Stimulated activated CD4-positive, alpha-beta T cell treated with anti-CD3 and anti-CD28 coated beads, Interleukin-2, amount 100 ng/mL, for 48 hours (primary cell): ENCODE measurements at regions not wholly inside any gene's neighbourhood (a gene's known extent, or its start where the extent isn't known, plus 50 kb on each side); places are given as distances from the start of the nearest gene placed in this dataset.

Experiments used
- DNase-seq, 2 donors: peaks; one replicate each; pipeline ENCODE4 v3.0.0-alpha.2; 2020

DNA sequence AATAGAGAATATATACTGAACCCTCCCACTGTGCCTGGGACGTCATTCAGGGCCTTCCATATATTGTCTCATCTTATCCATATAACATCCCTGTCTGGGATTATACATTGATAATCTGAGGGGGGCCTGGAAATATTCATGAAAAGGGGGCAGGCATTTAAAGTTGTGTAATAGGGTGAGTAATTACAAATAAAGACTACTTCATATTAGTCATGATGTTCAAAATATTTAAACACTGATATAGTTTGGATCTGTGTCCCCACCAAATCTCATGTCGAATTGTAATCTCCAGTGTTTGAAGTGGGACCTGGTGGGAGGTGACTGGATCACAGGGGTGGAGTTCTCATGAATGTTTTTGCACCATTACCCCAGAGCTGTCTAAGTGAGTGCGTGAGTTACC, 97.8 kb downstream of the AQP9 start:
- no peak for DNase-seq

- DNase-seq: no peak
Observed at GRCh38 chr15:58240191-58240932, 102.2 kb downstream of the AQP9 start.

- no peak for DNase-seq
Observed at GRCh38 chr15:58241872-58242271, 103.7 kb downstream of the AQP9 start.

DNA sequence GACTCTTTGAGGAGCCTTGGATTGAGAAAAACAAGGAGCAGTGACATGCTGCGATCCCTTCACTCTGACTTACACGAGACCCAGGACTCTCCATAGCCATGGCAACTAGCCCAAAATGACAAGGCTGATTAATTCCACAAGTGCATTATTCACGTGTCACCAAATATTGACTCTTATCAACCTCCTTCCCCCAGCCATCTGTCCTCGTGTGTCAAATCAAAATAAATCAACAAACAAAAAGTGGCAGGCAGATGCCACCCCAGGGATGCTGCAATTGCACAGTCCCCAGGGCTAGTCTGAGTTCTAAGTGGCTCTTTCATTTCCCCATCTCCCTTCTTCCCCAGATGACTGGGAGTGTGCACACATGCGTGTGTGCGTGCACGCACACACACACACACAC, 104.9 kb downstream of the AQP9 start:
- DNase-seq: no peak

- no peak for DNase-seq
Observed at GRCh38 chr15:58244536-58244935, 106.4 kb downstream of the AQP9 start.

DNA sequence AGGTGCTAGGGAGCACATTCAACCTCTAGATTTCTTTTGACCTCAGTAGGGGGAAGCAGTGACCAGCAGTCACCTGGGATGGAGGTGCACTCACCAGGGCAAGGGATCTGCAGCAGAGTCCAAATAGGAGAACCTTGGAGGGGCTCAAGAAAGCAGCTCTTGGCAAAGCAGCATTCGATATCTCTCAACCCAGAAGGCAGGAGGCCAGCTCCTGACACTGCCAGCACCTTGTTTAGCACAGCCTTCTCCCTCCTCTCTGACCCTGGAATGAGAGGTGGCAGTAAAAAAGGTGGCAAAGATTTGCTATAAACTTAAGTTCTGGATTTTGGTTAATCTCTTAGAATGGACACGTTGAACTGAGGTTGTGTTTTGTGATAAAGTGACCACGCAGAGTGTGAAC, 107.9 kb downstream of the AQP9 start:
- DNase-seq: no peak

DNA sequence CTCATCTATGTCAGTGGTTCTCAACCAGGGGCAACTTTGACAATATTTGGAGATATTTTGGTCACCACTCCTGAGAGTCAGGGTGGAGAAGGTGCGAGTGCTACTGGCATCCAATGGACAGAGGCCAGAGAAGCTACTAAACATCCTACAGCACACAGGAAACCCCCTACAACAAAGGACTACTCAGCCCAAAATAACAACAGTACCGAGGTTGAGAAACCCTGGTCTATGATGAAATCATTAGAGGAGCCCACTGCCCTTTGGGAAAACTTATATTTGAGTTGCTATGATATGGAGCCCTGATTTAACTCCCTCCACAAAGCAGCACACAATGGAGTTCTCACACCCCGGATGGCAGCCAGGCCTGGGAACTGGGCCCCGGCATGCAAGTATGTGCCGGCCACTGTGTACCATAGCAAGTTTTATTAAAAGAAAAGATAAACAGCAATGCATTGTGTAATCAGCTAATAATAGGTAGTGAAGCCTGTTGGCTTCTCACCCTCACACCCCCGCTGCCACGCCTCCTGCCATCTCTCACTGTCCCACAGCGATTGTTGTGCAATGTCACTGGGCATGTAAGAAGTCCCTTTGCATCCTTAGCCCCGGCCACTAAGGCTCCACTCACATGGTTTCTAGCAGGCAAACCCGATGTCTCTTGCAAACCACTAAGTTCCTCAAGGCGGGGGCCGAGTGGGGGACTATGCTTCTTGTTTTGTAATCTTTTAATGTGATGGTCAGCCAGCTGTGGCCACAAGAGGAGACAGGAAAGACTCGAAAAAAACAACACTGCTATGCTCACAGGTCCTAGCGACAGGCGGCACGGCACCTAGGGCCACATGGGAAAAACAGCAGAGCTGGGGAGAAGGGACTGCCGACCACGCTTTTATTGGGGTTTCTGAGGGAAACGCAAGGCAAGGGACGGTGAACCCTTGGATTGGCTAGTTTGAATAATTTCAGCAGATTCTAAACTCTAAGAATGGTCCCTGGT, 110.0 kb downstream of the AQP9 start:
- no peak for DNase-seq

DNA sequence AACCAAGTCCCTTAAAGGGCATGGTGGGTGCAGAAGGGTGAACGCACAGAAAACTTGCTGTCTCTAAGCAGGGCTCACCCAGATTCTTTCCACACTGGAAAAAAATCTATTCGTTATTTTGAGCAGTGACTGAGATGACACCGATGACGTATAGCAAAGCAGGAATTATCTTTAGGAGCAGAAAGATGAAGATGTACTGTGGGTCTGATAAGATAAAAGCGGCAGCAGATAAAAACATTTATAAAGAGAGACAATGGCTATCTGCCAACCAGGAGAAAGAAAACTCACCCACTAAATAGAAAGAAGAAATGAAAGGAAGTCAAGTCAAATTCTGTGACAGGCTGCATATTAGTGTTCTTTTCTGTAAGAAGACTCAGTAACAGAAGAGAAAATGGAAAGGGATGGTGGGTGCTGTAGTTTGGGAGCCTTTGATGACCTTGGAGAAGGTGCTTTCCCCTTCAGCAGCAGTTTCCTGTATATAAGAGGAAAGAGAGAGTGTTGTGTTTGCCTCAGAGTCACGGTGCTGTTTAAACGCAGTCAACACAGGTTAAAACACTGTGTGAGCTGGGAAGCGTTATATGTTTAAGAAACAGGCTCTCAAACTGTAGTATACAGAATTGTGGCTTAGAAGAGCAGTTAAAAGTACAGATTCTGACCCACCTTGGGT, 111.6 kb downstream of the AQP9 start:
- no peak for DNase-seq

DNA sequence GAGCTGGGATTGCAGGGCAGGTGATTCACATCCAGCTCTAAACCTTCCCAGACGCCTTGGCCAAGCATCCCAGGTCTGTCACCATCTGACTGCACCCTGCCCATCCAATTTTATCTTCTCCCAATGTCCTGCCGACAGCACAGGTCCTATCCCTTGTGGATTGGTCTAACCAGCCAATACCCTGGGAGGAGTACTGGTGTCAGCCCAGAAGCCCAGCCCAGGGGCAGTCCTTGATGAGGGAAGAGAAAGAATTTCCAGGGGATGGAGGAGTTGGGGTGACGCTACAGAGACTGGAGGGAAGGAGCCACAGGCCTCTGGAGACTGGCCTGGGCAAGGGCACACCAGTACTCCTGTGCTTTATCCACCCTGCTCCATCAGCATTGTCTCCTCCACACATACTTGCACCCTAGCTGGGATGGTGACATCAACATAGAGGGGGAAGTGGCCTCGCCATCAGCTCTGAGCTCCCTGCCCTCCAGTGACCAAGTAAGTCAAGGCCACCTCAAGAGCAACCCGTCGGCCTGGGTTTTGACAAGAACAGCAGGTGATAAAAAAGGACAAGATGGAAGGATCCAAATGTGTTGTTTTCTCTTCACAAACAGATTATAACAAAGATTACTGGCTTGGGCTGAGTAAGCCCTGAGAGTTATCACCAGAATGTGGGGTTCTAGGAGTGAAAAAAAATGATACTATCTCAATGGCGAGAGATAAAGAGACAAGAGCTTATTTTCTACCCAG, 114.6 kb downstream of the AQP9 start:
- no peak for DNase-seq

- DNase-seq: no peak
Observed at GRCh38 chr15:58257776-58258325, 119.7 kb downstream of the AQP9 start.

DNA sequence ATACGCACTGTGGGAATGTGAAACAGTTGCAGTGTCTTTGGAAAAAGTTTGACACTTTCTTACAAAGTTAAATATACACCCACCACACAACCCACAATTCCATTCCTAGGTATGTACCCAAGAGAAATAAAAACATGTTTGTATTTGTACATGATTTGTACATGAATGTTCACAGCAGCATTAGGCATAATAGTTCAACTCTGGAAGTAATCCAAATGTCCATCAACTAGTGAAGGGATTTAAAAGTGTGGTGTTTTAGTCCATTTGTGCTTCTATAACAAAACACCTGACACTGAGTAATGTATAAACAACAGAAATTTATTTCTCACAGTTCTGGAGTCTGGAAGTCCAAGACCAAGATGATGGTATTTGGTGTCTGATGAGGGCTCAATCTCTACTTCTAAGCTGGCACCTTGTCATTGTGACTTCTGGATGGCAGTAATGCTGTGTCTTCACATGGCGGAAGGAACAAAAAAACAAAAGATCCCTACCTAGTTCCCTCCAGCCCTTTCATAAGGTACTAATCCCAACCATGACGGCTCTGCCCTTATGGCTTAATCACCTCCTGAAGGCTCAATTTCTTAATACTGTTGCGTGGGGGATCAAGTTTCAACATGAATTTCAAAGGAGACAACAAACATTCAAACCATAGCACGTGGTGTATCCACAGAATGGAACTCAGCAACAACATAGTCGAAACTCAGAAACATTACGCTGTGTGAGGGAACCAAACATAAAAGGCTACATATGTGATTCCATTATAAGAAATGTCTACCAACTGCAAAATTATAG, 120.5 kb downstream of the AQP9 start:
- no peak for DNase-seq

DNA sequence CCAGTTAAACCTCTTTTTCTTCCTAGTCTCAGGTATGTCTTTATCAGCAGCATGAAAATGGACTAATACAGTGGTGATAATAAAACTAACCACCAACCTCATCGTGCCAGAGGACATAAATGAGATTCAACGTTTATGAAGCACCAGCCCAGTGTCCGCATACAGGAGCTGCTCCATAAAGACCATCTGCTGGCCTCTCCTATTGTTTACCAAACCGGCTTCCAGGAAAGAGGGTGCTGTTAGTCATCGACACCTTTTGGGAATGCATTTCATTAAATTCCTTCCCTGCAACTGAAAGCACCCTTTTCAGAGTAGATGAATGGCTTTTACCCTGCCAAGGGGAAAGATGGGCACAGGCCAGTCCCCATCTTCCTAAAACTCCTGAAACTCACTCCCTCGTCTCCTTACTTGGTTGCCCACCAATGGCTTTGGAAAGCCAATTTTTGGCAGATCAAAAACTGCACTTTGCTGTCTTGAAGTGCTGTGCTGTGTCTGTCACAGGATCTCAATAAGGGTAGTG, 122.1 kb downstream of the AQP9 start:
- no peak for DNase-seq

DNA sequence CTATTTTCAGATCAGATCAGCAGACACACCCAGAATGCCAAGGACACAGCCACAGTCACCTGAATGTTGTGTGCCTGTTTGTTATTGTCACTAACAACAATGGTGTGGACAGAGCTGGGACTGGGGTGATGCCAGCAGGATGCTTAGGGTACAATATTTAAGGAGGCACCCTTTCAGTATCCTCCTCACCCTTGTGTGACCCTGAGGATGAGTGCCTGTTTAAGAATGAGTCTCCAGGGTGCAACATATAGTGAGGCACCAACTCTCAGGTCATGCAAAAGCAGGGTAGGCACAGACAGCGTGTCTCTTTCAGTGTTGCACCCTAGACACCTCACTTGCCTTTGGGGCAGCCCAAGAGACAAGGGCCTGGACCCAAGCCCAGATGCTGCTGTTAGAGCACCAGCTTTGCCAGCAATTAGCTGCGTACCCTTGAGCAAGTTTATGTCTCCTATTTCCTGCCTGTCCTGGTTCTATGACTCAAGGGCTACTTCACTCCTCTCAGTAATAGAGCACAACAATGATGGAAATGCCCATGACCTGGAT, 122.6 kb downstream of the AQP9 start:
- DNase-seq: no peak

DNA sequence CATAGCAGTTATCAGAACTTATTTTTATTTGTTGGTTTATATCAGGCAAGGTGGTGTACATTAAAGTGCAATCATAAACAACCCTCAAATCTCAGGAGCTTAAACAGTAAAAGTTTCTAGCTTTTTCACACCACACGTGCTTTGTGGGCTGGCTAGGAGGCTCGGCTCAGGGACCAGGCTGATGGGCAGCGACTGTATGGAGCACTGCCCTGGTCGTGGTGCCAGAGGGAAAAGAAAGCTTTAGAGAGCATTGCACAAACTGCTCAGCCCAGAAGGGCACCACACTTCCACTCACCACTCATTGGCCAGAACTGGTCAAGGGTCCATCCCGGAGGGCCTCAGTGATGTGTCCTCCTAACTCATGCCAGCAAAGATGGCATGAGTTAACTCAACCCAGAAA, 123.2 kb downstream of the AQP9 start:
- DNase-seq: no peak

DNA sequence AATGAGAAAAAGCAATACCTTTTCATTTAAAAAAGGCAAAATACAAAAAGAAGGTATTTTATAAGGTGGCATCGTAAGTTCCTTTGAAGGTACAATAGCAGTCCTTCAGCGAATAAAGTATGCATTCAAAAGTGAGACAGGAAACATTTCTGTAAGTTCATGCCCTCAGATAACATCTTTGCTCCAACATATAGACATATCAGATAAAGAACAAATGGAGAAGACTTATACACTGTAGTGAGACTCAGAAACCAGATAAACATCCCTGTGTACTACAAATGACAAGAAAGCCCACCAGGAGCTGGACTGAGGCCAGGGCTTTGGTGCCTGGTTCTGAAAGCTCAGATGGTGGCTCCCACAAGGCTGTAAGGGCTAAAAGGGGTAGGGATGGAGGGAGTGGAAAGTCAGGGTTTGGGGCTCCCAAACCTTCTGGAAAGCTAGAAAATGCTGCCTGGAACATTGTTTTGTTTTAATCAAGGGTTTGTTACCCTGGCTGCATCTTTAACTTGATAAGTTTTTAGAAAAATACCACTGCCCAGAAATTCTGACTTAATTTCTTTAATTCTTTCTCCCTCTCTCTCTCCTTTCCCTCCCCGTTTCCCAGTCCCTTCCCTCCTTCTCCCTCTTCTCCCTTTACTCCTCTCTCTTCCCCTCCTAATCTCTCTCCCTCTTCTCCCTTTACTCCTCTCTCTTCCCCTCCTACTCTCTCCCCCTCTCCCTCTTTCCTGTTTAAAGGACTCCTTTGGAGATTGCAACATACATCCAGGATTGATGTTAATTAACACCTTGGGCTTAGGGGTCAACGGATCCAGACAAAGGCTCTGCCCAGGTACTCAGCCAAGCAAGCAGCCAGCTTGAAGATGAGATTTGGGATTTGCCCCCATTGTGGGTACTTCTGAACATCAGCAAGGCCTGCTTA, 126.1 kb downstream of the AQP9 start:
- DNase-seq: no peak

- DNase-seq: no peak
Observed at GRCh38 chr15:58267051-58267450, 128.9 kb downstream of the AQP9 start.

DNA sequence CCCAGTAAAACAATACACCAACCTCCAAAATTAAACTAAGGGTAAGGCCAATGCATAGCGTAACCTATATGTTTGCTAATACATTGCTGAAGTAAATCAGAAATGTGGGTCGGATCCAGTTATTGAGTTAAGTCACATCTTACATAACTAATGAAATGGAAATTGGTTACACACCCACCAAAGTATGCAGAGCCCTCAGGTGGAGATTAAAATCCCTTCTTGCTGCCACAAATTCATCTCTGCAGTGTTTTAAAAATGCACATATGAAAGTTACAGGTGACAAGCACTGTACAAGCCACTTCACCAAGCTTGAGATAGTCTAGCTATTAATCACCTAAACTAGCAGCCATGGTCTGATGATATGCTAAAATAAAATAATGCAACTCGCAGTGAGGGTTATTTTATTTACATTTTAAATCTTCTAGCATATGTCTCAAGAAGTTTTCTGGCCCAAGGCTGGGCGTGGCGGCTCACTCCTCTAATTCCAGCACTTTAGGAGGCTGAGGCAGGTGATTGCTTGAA, 130.6 kb downstream of the AQP9 start:
- DNase-seq: no peak

DNA sequence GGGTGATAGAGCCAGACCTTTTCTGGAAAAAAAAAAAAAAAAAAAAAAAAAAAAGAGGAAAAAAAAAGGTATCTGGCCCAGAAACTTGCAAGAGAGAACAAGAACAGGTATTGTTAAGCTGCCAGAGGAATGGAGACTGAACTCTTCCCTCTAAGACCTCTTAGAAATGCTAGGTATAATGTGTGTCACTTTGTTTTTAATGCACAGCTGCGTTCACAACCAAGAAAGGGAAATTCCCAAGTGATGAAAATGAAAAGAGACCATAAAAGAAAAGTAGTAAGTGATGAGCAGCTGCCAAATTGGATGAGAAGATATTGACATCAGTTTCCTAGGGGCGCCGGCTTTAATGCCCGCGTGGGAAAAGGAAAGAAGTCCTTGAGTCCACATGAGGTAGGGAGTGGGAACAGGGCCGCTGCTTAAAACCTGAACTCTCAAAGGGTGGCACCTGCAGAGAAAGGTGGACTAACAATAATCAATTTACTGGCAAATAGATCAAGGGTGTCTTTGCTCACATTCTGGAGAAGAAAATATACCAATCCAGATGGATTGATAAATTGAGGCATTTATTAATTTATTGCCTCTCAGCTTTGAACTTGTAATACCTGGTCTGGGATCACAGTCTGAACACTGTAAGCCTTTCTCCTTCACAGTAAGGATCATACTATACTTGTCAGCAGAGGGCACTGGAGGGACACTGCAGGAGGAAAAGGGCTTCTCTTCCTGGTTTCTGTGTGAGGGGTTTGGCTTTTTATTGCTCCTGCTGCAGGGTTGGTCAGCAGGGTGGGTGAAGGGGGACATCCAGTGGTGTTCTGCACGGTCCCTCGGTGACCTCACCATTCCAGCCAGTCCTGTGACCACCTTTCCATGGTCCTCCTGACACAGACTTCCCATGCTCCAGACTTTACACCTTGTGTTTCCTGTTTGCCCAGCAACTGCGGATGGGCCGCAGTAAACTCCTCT, 131.6 kb downstream of the AQP9 start:
- peak; percentile 2 to 8 for DNase-seq
